CD14-positive monocyte (primary cell): ENCODE measurements at regions not wholly inside any gene's neighbourhood (a gene's known extent, or its start where the extent isn't known, plus 50 kb on each side); places are given as distances from the start of the nearest gene placed in this dataset.

Source experiments
- DNase-seq, 3 donors: peaks; one replicate each; pipeline ENCODE4 v3.0.0-alpha.2; 2011 to 2022
- H2AFZ ChIP-seq: 2 replicates; pipeline ENCODE4 v1.6.0; 2012; ENCODE audit warnings: mild to moderate bottlenecking, low read depth, low read length, inconsistent platforms; ENCODE audit not compliant: insufficient read depth, poor library complexity, severe bottlenecking
- H3K27ac ChIP-seq, 2 donors: 1 replicate in 1 of 2; 2 replicates in 1 of 2; pipeline ENCODE4 v1.5.1; 2012 to 2013; ENCODE audit warnings: low read length in 2 of 2, control low read depth in 1 of 2, inconsistent platforms in 1 of 2, low read depth in 1 of 2, mild to moderate bottlenecking in 1 of 2
- H3K27me3 ChIP-seq, 2 donors: one replicate each; pipeline versions ENCODE4 v1.6.0 to v1.6.1; 2011 to 2013; ENCODE audit warnings: low read length in 2 of 2; ENCODE audit not compliant: control insufficient read depth in 2 of 2, insufficient read depth in 2 of 2
- H3K36me3 ChIP-seq, 2 donors: replicated peaks in 1 of 2; 1 replicate in 1 of 2; 2 replicates in 1 of 2; pipeline versions ENCODE4 v1.5.1 to v1.6.1; 2012 to 2013; ENCODE audit warnings: low read length in 2 of 2, control low read depth in 1 of 2, inconsistent platforms in 1 of 2, mild to moderate bottlenecking in 1 of 2; ENCODE audit not compliant: insufficient read depth in 2 of 2, control insufficient read depth in 1 of 2
- H3K4me1 ChIP-seq, 2 donors: 1 replicate in 1 of 2; 2 replicates in 1 of 2; pipeline versions ENCODE4 v1.5.1 to v1.6.1; 2012 to 2013; ENCODE audit warnings: low read length in 2 of 2, control low read depth in 1 of 2, inconsistent platforms in 1 of 2, mild to moderate bottlenecking in 1 of 2, moderate library complexity in 1 of 2; ENCODE audit not compliant: insufficient read depth in 2 of 2, control insufficient read depth in 1 of 2
- H3K4me2 ChIP-seq: replicated peaks from 2 replicates; pipeline ENCODE3; 2012; ENCODE audit warnings: low read length, moderate library complexity, mild to moderate bottlenecking; ENCODE audit not compliant: poor library complexity, severe bottlenecking; ENCODE audit errors: extremely low read depth
- H3K4me3 ChIP-seq, 3 experiments: fragments of 200-600 bp in 1 of 3; sonication (generic) in 1 of 3; replicated peaks in 1 of 3; 1 replicate in 2 of 3; 2 replicates in 1 of 3; pipeline ENCODE4 v1.5.1; 2011 to 2013; ENCODE audit warnings: low read length in 3 of 3, mild to moderate bottlenecking in 3 of 3, control low read depth in 2 of 3, low read depth in 2 of 3, inconsistent platforms in 1 of 3, moderate library complexity in 1 of 3
- H3K79me2 ChIP-seq: 2 replicates; pipeline ENCODE4 v1.6.0; 2012; ENCODE audit warnings: mild to moderate bottlenecking, control low read depth, inconsistent platforms, low read length, moderate library complexity; ENCODE audit not compliant: insufficient read depth
- H3K9ac ChIP-seq: 2 replicates; pipeline ENCODE4 v1.6.0; 2017; ENCODE audit warnings: low read length, mild to moderate bottlenecking; ENCODE audit not compliant: insufficient read depth, poor library complexity, severe bottlenecking
- H3K9me3 ChIP-seq, 2 donors: replicated peaks in 1 of 2; 1 replicate in 1 of 2; 2 replicates in 1 of 2; pipeline versions ENCODE4 v1.5.1 to v1.6.1; 2012 to 2013; ENCODE audit warnings: low read length in 2 of 2, control low read depth in 1 of 2; ENCODE audit not compliant: control insufficient read depth in 1 of 2, insufficient read depth in 1 of 2
- H4K20me1 ChIP-seq: 2 replicates; pipeline ENCODE4 v1.6.0; 2012; ENCODE audit warnings: mild to moderate bottlenecking, low read length, control low read depth, moderate library complexity; ENCODE audit not compliant: insufficient read depth
- H3K27ac Mint-ChIP-seq, 7 donors: one replicate each; pipeline ENCODE4 v1.8.0; 2020; ENCODE audit warnings: mild to moderate bottlenecking in 7 of 7, mixed read lengths in 7 of 7, moderate library complexity in 6 of 7, inconsistent platforms in 2 of 7
- H3K27me3 Mint-ChIP-seq, 3 donors: one replicate each; pipeline ENCODE4 v1.8.0; 2021 to 2022; ENCODE audit warnings: low read depth in 3 of 3, mild to moderate bottlenecking in 3 of 3, mixed read lengths in 3 of 3, moderate library complexity in 3 of 3, inconsistent platforms in 1 of 3
- H3K36me3 Mint-ChIP-seq, 2 donors: one replicate each; pipeline ENCODE4 v1.8.0; 2020; ENCODE audit warnings: mixed read lengths in 2 of 2, inconsistent platforms in 1 of 2, mild to moderate bottlenecking in 1 of 2
- H3K4me1 Mint-ChIP-seq: one replicate; pipeline ENCODE4 v1.8.0; 2020; ENCODE audit warnings: mild to moderate bottlenecking, mixed read lengths
- H3K4me3 Mint-ChIP-seq, 2 donors: one replicate each; pipeline ENCODE4 v1.8.0; 2020; ENCODE audit warnings: mild to moderate bottlenecking in 2 of 2, mixed read lengths in 2 of 2, moderate library complexity in 1 of 2
- H3K9me3 Mint-ChIP-seq, 7 donors: one replicate each; pipeline ENCODE4 v1.8.0; 2020 to 2022; ENCODE audit warnings: mixed read lengths in 7 of 7, mild to moderate bottlenecking in 6 of 7, moderate library complexity in 6 of 7, inconsistent platforms in 2 of 7
- WGBS: methylation state at CpG from one replicate; pipeline ENCODE4 v1.1.5; 2013; ENCODE audit warnings: missing lambda C conversion rate; ENCODE audit not compliant: insufficient coverage; 5-methylcytosine and 5-hydroxymethylcytosine counted together
- intact Hi-C, 2 donors: fragments of 100-400 bp; cut with micrococcal nuclease; formaldehyde crosslinking; loops; one replicate each; pipeline versions ENCODE4 v1.15.0 to v1.15.1; 2023
- TF ChIP-seq, protein P1 (sequence below): fragments of 200-600 bp; IDR thresholded peaks from one replicate; pipeline ENCODE4 v1.8.0; 2022; ENCODE audit warnings: antibody characterized with exemption, mild to moderate bottlenecking

- H3K9me3 ChIP-seq: peaks cover 0 to 5% of the 10 kb centered on the region in 2 donors
- H3K27ac ChIP-seq: no peak overlapping the region
- H3K36me3 ChIP-seq: no peaks in the 10 kb centered on the region
- no peak overlapping the region for H3K4me2 ChIP-seq
- no peaks in the 10 kb centered on the region for H3K79me2 ChIP-seq
- no peaks in the 10 kb centered on the region for H3K4me1 ChIP-seq
- no peak overlapping the region for H3K27ac Mint-ChIP-seq
- H3K27me3 Mint-ChIP-seq: no peaks in the 10 kb centered on the region
- no peak overlapping the region for H3K9ac ChIP-seq
- no peaks in the 10 kb centered on the region for H3K4me1 Mint-ChIP-seq
- H3K9me3 Mint-ChIP-seq: peaks cover 4 to 17% (median 15%) of the 10 kb centered on the region in 7 donors
- TF ChIP-seq, protein P1, sequence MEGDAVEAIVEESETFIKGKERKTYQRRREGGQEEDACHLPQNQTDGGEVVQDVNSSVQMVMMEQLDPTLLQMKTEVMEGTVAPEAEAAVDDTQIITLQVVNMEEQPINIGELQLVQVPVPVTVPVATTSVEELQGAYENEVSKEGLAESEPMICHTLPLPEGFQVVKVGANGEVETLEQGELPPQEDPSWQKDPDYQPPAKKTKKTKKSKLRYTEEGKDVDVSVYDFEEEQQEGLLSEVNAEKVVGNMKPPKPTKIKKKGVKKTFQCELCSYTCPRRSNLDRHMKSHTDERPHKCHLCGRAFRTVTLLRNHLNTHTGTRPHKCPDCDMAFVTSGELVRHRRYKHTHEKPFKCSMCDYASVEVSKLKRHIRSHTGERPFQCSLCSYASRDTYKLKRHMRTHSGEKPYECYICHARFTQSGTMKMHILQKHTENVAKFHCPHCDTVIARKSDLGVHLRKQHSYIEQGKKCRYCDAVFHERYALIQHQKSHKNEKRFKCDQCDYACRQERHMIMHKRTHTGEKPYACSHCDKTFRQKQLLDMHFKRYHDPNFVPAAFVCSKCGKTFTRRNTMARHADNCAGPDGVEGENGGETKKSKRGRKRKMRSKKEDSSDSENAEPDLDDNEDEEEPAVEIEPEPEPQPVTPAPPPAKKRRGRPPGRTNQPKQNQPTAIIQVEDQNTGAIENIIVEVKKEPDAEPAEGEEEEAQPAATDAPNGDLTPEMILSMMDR: no peak
- no peaks in the 10 kb centered on the region for H3K36me3 Mint-ChIP-seq
- no peaks in the 10 kb centered on the region for H4K20me1 ChIP-seq
- H2AFZ ChIP-seq: no peak overlapping the region
- no CpG with 5 or more reads among the region's 5 CpGs for WGBS
- no peaks in the 10 kb centered on the region for H3K27me3 ChIP-seq
- no peak overlapping the region for H3K4me3 ChIP-seq
- H3K4me3 Mint-ChIP-seq: no peak overlapping the region
- DNase-seq: no peak
- intact Hi-C loops: no loop called here
These were observed 348.6 kb upstream of the ZP4 start for GRCh38 chr1:238239343-238239742.

DNA sequence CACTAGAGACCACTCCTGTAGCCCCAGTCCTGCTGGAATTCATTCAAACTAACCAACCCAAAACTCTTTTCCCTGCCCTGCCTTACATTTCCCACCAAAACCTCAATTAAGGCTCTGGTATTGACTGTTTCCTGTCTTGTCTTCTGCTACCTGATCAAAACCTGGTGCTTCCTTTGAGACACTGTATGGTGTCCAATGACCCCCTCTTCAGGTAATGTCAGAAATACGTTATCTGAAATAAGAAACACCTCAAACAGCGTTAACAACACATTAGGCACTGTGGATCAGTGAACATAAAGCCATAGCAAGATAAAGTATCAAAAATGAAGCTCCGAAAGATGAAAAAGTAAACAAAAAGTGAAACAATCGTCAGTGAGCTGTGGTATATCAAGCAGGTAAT, 343.2 kb upstream of the ZP4 start:
- no peak overlapping the region for H3K4me3 Mint-ChIP-seq
- H2AFZ ChIP-seq: no peak overlapping the region
- H3K4me3 ChIP-seq: no peak overlapping the region
- H3K27ac Mint-ChIP-seq: no peak overlapping the region
- no peaks in the 10 kb centered on the region for H3K4me1 Mint-ChIP-seq
- H3K4me2 ChIP-seq: no peak overlapping the region
- peaks cover 5 to 12% (median 9%) of the 10 kb centered on the region in 7 donors for H3K9me3 Mint-ChIP-seq
- no peaks in the 10 kb centered on the region for H3K36me3 ChIP-seq
- TF ChIP-seq, protein P1: no peak
- H3K27ac ChIP-seq: no peak overlapping the region
- no peaks in the 10 kb centered on the region for H3K36me3 Mint-ChIP-seq
- no peaks in the 10 kb centered on the region for H3K4me1 ChIP-seq
- no peaks in the 10 kb centered on the region for H3K79me2 ChIP-seq
- peaks cover 0 to 9% of the 10 kb centered on the region in 2 donors for H3K9me3 ChIP-seq
- intact Hi-C loops: no loop called here
- no peak overlapping the region for H3K9ac ChIP-seq
- no peaks in the 10 kb centered on the region for H3K27me3 Mint-ChIP-seq
- 0% methylated on average over 1 of the region's 4 CpGs for WGBS
- no peaks in the 10 kb centered on the region for H4K20me1 ChIP-seq
- no peaks in the 10 kb centered on the region for H3K27me3 ChIP-seq
- no peak for DNase-seq
